ENCODE measurements at regions not wholly inside any gene's neighbourhood (a gene's known extent, or its start where the extent isn't known, plus 50 kb on each side); places are given as distances from the start of the nearest gene placed in this dataset.

- TF ChIP-seq POLR2A (IDR thresholded peaks at IDR 0.05; ENCODE audit: low read length) (no peak), GATA1 (IDR thresholded peaks at IDR 0.05; ENCODE audit: low read depth, low read length) (no peak)
Observed at GRCh38 chr11:80194016-80194415, 753.2 kb upstream of the TENM4 start.
